ENCODE measurements at regions not wholly inside any gene's neighbourhood (a gene's known extent, or its start where the extent isn't known, plus 50 kb on each side); places are given as distances from the start of the nearest gene placed in this dataset.

GRCh38 chr4:24279911-24280375, 304.4 kb downstream of the DHX15 start (continued):
- TF ChIP-seq E2F6 (IDR thresholded peaks at IDR 0.05; ENCODE audit: borderline replicate concordance in 1 of 2, extremely low read depth in 1 of 2, insufficient read depth in 1 of 2, insufficient read length in 1 of 2, low read depth in 1 of 2, low read length in 1 of 2, poor library complexity in 1 of 2, severe bottlenecking in 1 of 2) = no peak
- no peak for TF ChIP-seq SP2 (IDR thresholded peaks at IDR 0.05; ENCODE audit: extremely low read depth, low read depth, low read length, poor library complexity, severe bottlenecking)
- TF ChIP-seq, protein P1, sequence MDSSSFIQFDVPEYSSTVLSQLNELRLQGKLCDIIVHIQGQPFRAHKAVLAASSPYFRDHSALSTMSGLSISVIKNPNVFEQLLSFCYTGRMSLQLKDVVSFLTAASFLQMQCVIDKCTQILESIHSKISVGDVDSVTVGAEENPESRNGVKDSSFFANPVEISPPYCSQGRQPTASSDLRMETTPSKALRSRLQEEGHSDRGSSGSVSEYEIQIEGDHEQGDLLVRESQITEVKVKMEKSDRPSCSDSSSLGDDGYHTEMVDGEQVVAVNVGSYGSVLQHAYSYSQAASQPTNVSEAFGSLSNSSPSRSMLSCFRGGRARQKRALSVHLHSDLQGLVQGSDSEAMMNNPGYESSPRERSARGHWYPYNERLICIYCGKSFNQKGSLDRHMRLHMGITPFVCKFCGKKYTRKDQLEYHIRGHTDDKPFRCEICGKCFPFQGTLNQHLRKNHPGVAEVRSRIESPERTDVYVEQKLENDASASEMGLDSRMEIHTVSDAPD (CRISPR knock-in tag; IDR thresholded peaks at IDR 0.05) = no peak
- no peak for TF ChIP-seq ETV1 (tag; conservative IDR thresholded peaks at IDR 0.05; ENCODE audit: low read depth)
- TF ChIP-seq FOXA1 (IDR thresholded peaks at IDR 0.05; ENCODE audit: borderline replicate concordance) = no peak
- no peak for TF ChIP-seq ZNF41 (CRISPR knock-in tag; conservative IDR thresholded peaks at IDR 0.05)
- TF ChIP-seq KDM4B (IDR thresholded peaks at IDR 0.05; ENCODE audit: borderline replicate concordance in 2 of 2, low read depth in 1 of 2) = no peak
- TF ChIP-seq RBM17 (IDR thresholded peaks at IDR 0.05; ENCODE audit: borderline replicate concordance, low read depth, low read length) = no peak
- TF ChIP-seq TAF7 (tag; IDR thresholded peaks at IDR 0.05) = no peak
